Thyroid gland (tissue), 4 donors: ENCODE measurements at regions not wholly inside any gene's neighbourhood (a gene's known extent, or its start where the extent isn't known, plus 50 kb on each side); places are given as distances from the start of the nearest gene placed in this dataset.

Experiments
- POLR2A ChIP-seq, 2 donors: fragments of 450-650 bp; IDR thresholded peaks; one replicate each; pipeline ENCODE4 v1.6.1; 2017; ENCODE audit warnings: antibody characterized with exemption in 2 of 2, mild to moderate bottlenecking in 2 of 2, moderate library complexity in 1 of 2
- TF ChIP-seq, protein P1 (sequence below), 6 experiments: fragments of 200-600 bp in 3 of 6; fragments of 450-650 bp in 3 of 6; sonication (generic) in 3 of 6; IDR thresholded peaks; one replicate each; pipeline ENCODE4 v1.5.1; 2016 to 2019; ENCODE audit warnings: antibody characterized with exemption in 6 of 6, mild to moderate bottlenecking in 2 of 6, inconsistent platforms in 1 of 6, moderate library complexity in 1 of 6

DNA sequence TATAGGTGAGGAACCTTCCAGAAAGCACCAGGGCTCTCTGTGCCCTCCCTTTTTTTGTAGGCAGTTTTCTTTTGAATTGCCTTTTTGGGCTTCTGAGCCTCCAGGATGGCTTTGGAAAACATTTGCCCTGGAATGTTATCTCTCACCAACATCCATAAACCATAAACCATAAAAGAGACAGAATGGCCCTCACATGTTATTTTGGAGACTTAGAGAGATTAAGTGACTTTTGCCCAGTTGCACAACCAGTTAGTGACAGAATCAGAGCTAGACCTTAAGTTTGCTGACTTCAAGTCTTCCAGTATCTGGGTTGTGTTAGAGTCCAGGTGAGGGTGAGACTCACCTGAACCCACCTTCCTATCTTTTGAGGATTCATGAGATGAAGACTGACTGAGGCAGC lies 153.0 kb upstream of the STX18 start:
- TF ChIP-seq, protein P1, sequence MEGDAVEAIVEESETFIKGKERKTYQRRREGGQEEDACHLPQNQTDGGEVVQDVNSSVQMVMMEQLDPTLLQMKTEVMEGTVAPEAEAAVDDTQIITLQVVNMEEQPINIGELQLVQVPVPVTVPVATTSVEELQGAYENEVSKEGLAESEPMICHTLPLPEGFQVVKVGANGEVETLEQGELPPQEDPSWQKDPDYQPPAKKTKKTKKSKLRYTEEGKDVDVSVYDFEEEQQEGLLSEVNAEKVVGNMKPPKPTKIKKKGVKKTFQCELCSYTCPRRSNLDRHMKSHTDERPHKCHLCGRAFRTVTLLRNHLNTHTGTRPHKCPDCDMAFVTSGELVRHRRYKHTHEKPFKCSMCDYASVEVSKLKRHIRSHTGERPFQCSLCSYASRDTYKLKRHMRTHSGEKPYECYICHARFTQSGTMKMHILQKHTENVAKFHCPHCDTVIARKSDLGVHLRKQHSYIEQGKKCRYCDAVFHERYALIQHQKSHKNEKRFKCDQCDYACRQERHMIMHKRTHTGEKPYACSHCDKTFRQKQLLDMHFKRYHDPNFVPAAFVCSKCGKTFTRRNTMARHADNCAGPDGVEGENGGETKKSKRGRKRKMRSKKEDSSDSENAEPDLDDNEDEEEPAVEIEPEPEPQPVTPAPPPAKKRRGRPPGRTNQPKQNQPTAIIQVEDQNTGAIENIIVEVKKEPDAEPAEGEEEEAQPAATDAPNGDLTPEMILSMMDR (IDR thresholded peaks at IDR 0.05) = no peak
- no peak for TF ChIP-seq POLR2A (IDR thresholded peaks at IDR 0.05)
